ENCODE measurements at regions not wholly inside any gene's neighbourhood (a gene's known extent, or its start where the extent isn't known, plus 50 kb on each side); places are given as distances from the start of the nearest gene placed in this dataset.
"Not testable (repeated sequence)": the region's sequence is repeated elsewhere in the genome, so short reads cannot be mapped to it uniquely, and the experiment has no call there.

DNA sequence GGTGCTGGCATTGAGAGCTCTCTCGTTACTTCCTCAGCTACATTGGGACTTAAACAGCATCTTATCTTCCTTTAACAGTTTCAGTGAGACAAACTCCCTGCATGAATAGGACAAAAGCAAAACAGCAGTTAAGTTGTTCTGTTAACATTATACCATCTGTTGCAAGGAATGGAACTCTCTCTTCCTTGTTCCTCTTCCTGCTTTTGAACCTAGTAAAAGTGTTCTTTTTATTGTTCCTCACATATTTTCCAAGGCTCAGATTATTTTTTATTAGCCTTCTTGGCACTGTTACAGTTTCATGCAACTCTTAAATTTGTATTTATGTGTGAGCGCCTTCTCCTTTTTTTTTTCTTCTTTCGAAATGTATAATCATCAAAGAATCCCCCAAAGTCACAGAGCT lies 202.6 kb upstream of the UFM1 start:
- DNase-seq = no peak

DNA sequence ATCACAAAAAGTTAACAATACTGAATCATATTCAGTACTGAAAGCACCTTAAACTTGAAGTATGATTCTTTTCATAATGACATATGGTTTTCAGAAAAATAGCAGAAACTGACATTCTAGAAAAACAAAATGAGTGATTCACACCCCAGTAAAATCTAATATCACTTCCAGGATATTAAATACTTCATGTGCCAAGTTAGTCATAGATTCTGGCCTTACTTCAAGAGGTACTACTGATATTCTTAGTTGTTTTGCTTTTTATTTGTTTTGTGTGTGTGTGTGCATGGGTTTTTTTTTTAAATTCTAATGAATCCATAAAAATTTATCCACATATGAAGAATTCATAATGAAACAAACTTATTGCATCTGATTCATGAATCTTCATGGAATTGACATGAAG lies 207.9 kb upstream of the UFM1 start:
- DNase-seq = peak; percentile 63

GRCh38 chr13:38135592-38135991 lies 214.1 kb upstream of the UFM1 start:
- DNase-seq = no peak

DNA sequence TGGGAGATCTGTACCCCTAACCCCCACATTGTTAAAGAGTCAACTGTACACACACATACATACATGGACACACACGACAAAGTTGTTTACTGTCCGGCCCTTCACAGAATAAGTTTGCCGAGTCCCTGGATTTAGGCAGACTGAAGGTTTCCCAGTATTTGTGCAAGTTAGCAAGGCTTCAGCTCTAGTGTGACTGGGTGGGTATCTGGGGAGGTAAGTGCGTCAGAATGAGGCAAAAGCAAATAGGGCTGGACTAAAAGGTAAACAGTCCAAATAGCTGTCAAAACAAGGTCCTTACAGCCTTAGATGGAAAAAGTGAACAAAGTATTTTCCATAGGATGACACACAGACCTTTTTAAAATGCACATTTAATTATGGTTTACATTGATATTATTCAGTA lies 228.4 kb upstream of the UFM1 start:
- no peak for DNase-seq

DNA sequence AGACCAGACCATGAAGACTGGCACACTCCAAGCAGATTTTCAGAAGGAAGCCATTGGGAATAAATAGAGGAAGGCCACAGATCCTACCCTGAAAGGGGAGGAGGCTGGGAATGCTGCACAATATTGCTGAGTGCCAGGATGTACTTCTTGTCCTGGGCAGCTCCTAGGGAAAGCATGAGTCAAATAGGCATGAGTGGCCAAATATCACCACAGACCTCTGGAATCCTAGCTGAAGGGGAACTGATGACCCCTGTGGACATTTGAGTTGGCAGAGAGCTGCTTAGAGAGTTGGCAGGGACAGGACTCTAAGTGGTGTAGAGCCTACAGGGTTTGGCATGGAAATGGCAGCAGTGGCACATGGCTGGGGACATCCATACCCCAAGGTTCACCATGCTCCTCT lies 234.3 kb upstream of the TRPC4 start:
- DNase-seq = peak; percentile 78

- DNase-seq = no peak
These were observed 230.2 kb upstream of the TRPC4 start for GRCh38 chr13:38099751-38100150.

GRCh38 chr13:38093425-38093824 lies 223.9 kb upstream of the TRPC4 start:
- DNase-seq = peak; percentile 85

- DNase-seq = peak; percentile 71
These were observed 221.3 kb upstream of the TRPC4 start for GRCh38 chr13:38090913-38091312.

GRCh38 chr13:38086721-38087120 lies 217.1 kb upstream of the TRPC4 start:
- no peak for DNase-seq

GRCh38 chr13:38086013-38086412 lies 216.4 kb upstream of the TRPC4 start:
- DNase-seq = no peak

DNA sequence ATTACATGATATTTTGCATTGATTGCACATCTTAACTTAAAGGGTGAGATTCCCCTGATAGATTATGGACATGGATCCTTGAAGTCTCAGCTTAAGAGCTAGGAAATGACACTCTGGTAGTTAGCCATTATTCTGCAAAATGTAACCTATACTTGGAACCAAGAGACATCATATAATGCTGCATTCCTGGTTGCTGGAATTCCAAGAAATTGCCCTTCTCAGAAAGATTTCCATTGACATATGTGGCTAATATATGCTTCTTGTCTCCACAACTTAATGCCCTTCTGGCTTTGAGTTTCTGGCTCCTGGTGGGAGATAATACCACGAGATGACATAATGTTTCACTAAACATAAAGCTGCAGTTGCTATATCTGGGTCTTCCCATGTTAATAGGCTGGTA lies 204.4 kb upstream of the TRPC4 start:
- no peak for DNase-seq

DNA sequence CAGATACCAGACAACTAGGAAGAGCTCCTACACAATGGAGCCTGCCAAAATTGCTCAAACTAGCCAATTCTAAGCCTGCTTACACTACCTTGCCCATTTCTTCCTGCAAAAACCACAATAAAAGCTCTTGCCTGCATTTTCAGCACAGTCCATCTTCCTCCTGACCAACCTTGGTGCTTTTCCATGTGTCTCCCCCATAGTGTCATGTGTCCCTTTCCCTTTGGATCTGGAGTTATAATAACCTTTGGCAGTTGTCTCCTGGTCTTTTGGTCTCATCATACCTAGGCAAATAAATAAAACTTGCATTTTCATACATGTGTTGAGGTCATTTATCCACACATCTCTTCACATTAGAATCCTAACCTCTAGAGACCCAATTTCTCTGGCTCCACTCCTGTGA lies 203.1 kb upstream of the TRPC4 start:
- no peak for DNase-seq

DNA sequence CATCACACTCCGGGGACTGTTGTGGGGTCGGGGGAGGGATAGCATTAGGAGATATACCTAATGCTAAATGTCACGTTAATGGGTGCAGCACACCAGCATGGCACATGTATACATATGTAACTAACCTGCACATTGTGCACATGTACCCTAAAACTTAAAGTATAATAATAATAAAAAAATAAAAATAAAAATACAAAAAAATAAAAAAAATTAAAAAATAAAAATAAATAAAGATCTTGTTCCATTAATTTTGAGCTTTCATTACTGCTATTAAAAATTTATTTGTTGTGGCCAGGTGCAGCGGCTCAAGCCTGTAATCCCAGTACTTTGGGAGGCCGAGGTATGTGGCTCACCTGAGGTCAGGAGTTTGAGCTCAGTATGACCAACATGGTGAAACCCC lies 201.8 kb upstream of the TRPC4 start:
- not testable (repeated sequence) for DNase-seq

GRCh38 chr13:38053896-38054295 lies 184.3 kb upstream of the TRPC4 start:
- DNase-seq = no peak

- no peak for DNase-seq
These were observed 176.4 kb upstream of the TRPC4 start for GRCh38 chr13:38046049-38046376.

GRCh38 chr13:38045278-38046048 lies 175.9 kb upstream of the TRPC4 start:
- peak; percentile 5 for DNase-seq

DNA sequence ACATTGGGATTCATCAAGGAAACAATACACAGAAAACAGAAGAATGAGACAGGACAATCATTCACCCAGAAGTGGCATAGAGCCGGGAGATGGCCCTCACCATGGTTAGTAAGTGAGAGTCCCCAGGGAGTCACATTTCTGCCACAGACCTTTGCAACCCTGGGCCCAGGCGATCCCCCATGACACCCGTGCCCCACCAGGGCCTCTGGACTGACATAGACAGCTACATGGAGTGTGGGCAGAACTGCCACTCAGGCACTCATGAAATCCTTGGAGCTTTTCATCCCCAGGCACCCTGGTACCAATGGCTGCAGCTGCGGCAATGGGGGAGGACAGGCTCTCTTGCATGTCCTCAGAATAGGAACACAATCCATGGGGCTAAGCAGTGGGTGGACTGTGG lies 174.5 kb upstream of the TRPC4 start:
- no peak for DNase-seq

GRCh38 chr13:38042771-38043170 lies 173.2 kb upstream of the TRPC4 start:
- no peak for DNase-seq

GRCh38 chr13:38024431-38024830 lies 154.9 kb upstream of the TRPC4 start:
- DNase-seq = no peak

- DNase-seq = no peak
These were observed 147.7 kb upstream of the TRPC4 start for GRCh38 chr13:38017320-38017719.

DNA sequence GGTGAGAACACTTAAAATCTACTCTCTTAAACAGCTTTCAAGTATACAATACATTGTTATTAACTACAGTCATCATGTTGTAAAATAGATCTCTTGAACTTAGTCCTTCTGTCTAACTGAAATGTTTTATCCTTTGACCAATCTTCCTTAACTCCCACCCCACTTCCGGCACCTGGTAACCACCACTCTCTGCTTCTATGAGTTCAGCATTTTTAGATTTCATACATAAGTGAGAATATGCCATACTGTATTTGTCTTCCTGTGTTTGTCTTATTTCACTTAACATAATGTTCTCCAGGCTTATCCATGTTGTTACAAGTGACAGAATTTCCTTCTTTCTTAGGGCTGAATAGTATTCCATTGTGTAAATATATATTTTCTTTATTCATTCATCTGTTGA lies 144.1 kb upstream of the TRPC4 start:
- no peak for DNase-seq

DNA sequence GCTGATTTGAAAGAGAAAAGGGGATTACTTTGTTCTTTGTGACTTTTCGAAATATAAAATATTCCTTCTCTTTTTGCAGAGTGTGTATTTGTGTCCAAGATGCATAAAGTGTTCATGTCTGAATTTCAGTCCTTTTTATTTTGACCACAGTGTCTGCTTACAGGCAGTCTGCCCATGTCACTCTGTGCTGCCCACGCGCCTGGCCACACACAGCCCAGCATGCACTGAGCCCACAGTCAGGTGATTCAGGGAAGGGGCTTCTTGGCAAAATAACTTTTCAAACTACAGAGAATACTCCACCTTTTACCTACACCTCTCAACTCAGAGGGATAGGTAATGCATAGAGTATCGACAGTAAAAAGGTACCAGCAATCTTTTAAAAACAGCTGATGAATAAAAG lies 142.5 kb upstream of the TRPC4 start:
- DNase-seq = no peak

DNA sequence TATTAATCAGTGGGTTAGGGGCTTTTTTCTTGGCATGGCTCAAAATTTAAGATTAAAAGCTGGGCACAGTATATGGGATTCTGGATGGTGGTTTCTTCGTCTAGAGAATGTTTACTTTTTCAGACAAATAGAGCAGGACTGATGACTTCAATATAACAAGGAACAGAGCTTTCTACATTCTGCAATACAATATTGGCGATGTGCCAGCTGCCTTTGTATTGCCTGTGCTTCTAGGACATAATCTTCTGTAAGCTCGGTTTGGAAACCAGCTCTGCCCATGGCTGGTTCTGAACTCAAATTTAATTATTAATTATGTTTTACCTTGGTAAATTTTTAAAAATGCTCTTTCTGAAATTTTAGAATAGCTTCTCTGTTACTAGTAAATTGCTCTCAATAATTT lies 139.1 kb upstream of the TRPC4 start:
- no peak for DNase-seq

- DNase-seq = no peak
These were observed 133.0 kb upstream of the TRPC4 start for GRCh38 chr13:38002606-38003005.

GRCh38 chr13:37997641-37998040 lies 128.1 kb upstream of the TRPC4 start:
- DNase-seq = no peak

DNA sequence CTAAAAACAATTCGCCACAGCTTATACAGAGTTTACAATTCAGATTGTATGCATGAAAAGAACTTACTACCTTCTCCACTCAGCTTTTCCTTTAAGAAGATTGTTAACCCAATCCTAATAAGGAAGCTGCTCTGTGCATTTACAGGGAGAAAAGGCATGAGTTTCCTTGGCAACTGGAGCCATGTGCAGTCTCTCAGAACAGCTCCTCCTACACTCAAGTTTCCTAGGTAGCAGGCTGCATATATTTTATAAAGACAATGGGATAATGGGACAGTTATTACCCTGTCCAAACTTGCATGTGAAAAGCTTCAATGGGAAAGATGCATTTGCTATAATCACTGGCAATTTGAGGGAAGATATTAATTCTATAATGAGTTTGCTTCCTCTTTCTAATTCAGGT lies 125.5 kb upstream of the TRPC4 start:
- peak; percentile 3 for DNase-seq

Measured in NCI-H446 treated with DMSO at 0.1 percent for 48 hours (cell line).